ENCODE measurements at regions not wholly inside any gene's neighbourhood (a gene's known extent, or its start where the extent isn't known, plus 50 kb on each side); places are given as distances from the start of the nearest gene placed in this dataset.

GRCh38 chr13:40153516-40153915 is 498.1 kb downstream of the COG6 start:
- TF ChIP-seq CTCF (conservative IDR thresholded peaks at IDR 0.05; ENCODE audit: low read depth in 2 of 2) (no peak), EZH2phosphoT487 (IDR thresholded peaks at IDR 0.05; ENCODE audit: unreplicated experiment) (no peak), EZH2 (IDR thresholded peaks at IDR 0.05; ENCODE audit: low read depth, unreplicated experiment) (no peak), ZNF114 (CRISPR knock-in tag; IDR thresholded peaks at IDR 0.05) (no peak), REST (IDR thresholded peaks at IDR 0.05; ENCODE audit: unreplicated experiment) (no peak), POLR2AphosphoS5 (IDR thresholded peaks at IDR 0.05; ENCODE audit: low read depth) (no peak), JUNB (IDR thresholded peaks at IDR 0.05; ENCODE audit: unreplicated experiment) (no peak), ETS1 (IDR thresholded peaks at IDR 0.05) (no peak)

Data from GM23338 (cell line).